ENCODE measurements at regions not wholly inside any gene's neighbourhood (a gene's known extent, or its start where the extent isn't known, plus 50 kb on each side); places are given as distances from the start of the nearest gene placed in this dataset.

GRCh38 chr6:43850314-43851203, 80.5 kb downstream of the VEGFA start:
- intact Hi-C loops (cut with micrococcal nuclease), result loop anchor here (10.0 kb wide), 1 partner anchor 154 kb away; no protein-coding TSS in a partner anchor
- ChIA-PET RAD21 (ENCODE audit: low non-redundant PET in 1 of 2, low total read pairs in 2 of 2, uncharacterized antibody in 2 of 2, unreplicated experiment in 2 of 2) (no interaction called here), CTCF (interaction anchor here (1.4 kb wide), 1 partner anchor 10 kb away, joined by 3 read pairs; no protein-coding TSS in a partner anchor), POLR2A (interaction anchor here (1.0 to 1.4 kb wide), 2 partner anchors 8 to 221 kb away, joined by 3 to 5 read pairs; partner anchors contain the start of gene GTPBP2)
- Histone ChIP-seq H3K9ac (ENCODE audit: low read length) (no peak overlapping the region), H3K9me2 (ENCODE audit: insufficient read depth) (no peaks in the 10 kb centered on the region), H3K79me2 (ENCODE audit: insufficient read depth, low read length) (no peaks in the 10 kb centered on the region), H3K9me3 (ENCODE audit: control insufficient read depth in 1 of 2, insufficient read depth in 1 of 2, low read depth in 1 of 2, low read length in 2 of 2) (no peaks in the 10 kb centered on the region), H2AFZ (ENCODE audit: low read depth, low read length, poor library complexity, severe bottlenecking) (no peak overlapping the region), H3K36me3 (ENCODE audit: control insufficient read depth in 1 of 2, insufficient read depth in 2 of 2, low read length in 2 of 2) (no peaks in the 10 kb centered on the region), H3K4me1 (ENCODE audit: control insufficient read depth in 1 of 2, insufficient read depth in 2 of 2, low read length in 2 of 2) (no peaks in the 10 kb centered on the region), H3K4me3 (replicated peaks in 1 of 2; ENCODE audit: low read depth in 1 of 2, low read length in 2 of 2) (no peak overlapping the region), H4K20me1 (ENCODE audit: insufficient read depth) (no peaks in the 10 kb centered on the region), H3K4me2 (ENCODE audit: low read length) (no peak overlapping the region), H3K27me3 (ENCODE audit: insufficient read depth, low read length) (no peaks in the 10 kb centered on the region), H3K27ac (ENCODE audit: low read depth, low read length) (no peak overlapping the region)
- BruUV-seq (replicated peaks), result no TSS peak
- ATAC-seq (no peak), DNase-seq (ENCODE audit: low read depth, low spot score) (no peak)
- TF ChIP-seq ZNF274 (IDR thresholded peaks at IDR 0.05; ENCODE audit: low read depth, low read length), result no peak
- no peak for TF ChIP-seq CEBPB (IDR thresholded peaks at IDR 0.05; ENCODE audit: low read depth)
- no peak for TF ChIP-seq RAD21 (IDR thresholded peaks at IDR 0.05; ENCODE audit: low read depth)
- TF ChIP-seq JUND (IDR thresholded peaks at IDR 0.05), result no peak
- no peak for TF ChIP-seq ZBTB33 (IDR thresholded peaks at IDR 0.05; ENCODE audit: extremely low read depth, insufficient replicate concordance, low read length)
- TF ChIP-seq ATF3 (IDR thresholded peaks at IDR 0.05), result no peak
- TF ChIP-seq POLR2A (IDR thresholded peaks at IDR 0.05; ENCODE audit: borderline replicate concordance, extremely low read depth, insufficient read depth, insufficient read length), result no peak
- no peak for TF ChIP-seq CTCF (IDR thresholded peaks at IDR 0.05 in 2 of 3, conservative IDR thresholded peaks at IDR 0.05 in 1 of 3; ENCODE audit: borderline replicate concordance in 1 of 3, insufficient read depth in 1 of 3, low read depth in 2 of 3, low read length in 2 of 3)
- TF ChIP-seq FOSL1 (IDR thresholded peaks at IDR 0.05; ENCODE audit: low read depth), result no peak
- no peak for TF ChIP-seq YY1 (IDR thresholded peaks at IDR 0.05; ENCODE audit: extremely low read depth, insufficient replicate concordance, low read depth, low read length)
- no peak for TF ChIP-seq ZFX (IDR thresholded peaks at IDR 0.05)
- TF ChIP-seq, protein P1, sequence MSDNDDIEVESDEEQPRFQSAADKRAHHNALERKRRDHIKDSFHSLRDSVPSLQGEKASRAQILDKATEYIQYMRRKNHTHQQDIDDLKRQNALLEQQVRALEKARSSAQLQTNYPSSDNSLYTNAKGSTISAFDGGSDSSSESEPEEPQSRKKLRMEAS (IDR thresholded peaks at IDR 0.05), result no peak
- no peak for TF ChIP-seq EGR1 (IDR thresholded peaks at IDR 0.05; ENCODE audit: low read depth)

Data from HCT116 (cell line).